IMR-90 (cell line): ENCODE measurements at regions not wholly inside any gene's neighbourhood (a gene's known extent, or its start where the extent isn't known, plus 50 kb on each side); places are given as distances from the start of the nearest gene placed in this dataset.

Experiments
- ATAC-seq: fragments of 200-7000 bp; cut with Tn5 transposase; 2 replicates; pipeline ENCODE4 v1.9.1; 2020; ENCODE audit warnings: low read depth, mild to moderate bottlenecking, moderate library complexity
- BruUV-seq: library from RNA; stranded (reverse); fragments of 400-500 nt; replicated peaks from 2 replicates; lab custom pipeline; 2021; lab: Mats Ljungman, UMichigan
- CTCF ChIA-PET: fragments of 300-600 bp; formaldehyde crosslinking; extraction: SDS; loops from one replicate; lab custom pipeline; 2021; ENCODE audit warnings: antibody characterized with exemption; lab: Yijun Ruan, JAX
- POLR2A ChIA-PET: fragments of 300-600 bp; sonication (Branson Sonifier 250); formaldehyde crosslinking; loops from one replicate; lab custom pipeline; 2022; ENCODE audit warnings: antibody characterized with exemption; ENCODE audit not compliant: unreplicated experiment; lab: Charles Lee
- DNase-seq: peaks from one replicate; pipeline ENCODE4 v3.0.0; 2013
- H2AFZ ChIP-seq: replicated peaks from 2 replicates; pipeline ENCODE3; 2013; ENCODE audit warnings: low read length, mild to moderate bottlenecking; ENCODE audit not compliant: poor library complexity
- H2AK5ac ChIP-seq: 2 replicates; pipeline ENCODE4 v1.6.1; 2013; ENCODE audit warnings: low read depth, low read length, inconsistent platforms
- H2AK9ac ChIP-seq: replicated peaks from 2 replicates; pipeline ENCODE3; 2013; ENCODE audit warnings: mild to moderate bottlenecking, low read depth, low read length, moderate library complexity; ENCODE audit not compliant: poor library complexity
- H2BK120ac ChIP-seq: 2 replicates; pipeline ENCODE4 v1.6.1; 2013; ENCODE audit warnings: low read depth, low read length, inconsistent platforms
- H2BK15ac ChIP-seq: 3 replicates; pipeline ENCODE4 v1.6.1; 2013; ENCODE audit warnings: low read depth, low read length, inconsistent platforms
- H2BK20ac ChIP-seq: 2 replicates; pipeline ENCODE4 v1.6.1; 2013; ENCODE audit warnings: low read depth, mild to moderate bottlenecking, inconsistent platforms, low read length, moderate library complexity
- H2BK5ac ChIP-seq: 2 replicates; pipeline ENCODE4 v1.6.1; 2013; ENCODE audit warnings: mild to moderate bottlenecking, low read depth, low read length, inconsistent platforms; ENCODE audit not compliant: poor library complexity, severe bottlenecking
- H3K14ac ChIP-seq: replicated peaks from 2 replicates; pipeline ENCODE4 v1.6.1; 2013; ENCODE audit warnings: low read depth, low read length, inconsistent platforms
- H3K18ac ChIP-seq: 2 replicates; pipeline ENCODE4 v1.6.1; 2013; ENCODE audit warnings: low read depth, low read length, control low read depth
- H3K23ac ChIP-seq: 2 replicates; pipeline ENCODE4 v1.6.1; 2013; ENCODE audit warnings: low read depth, low read length, inconsistent platforms
- H3K27ac ChIP-seq: 2 replicates; pipeline ENCODE4 v1.5.1; 2013; ENCODE audit warnings: mild to moderate bottlenecking, control low read depth, low read length; ENCODE audit not compliant: insufficient read depth
- H3K27me3 ChIP-seq: 2 replicates; pipeline ENCODE4 v1.6.1; 2013; ENCODE audit warnings: low read length; ENCODE audit not compliant: control insufficient read depth, insufficient read depth
- H3K36me3 ChIP-seq: 2 replicates; pipeline ENCODE4 v1.6.1; 2013; ENCODE audit warnings: low read length, mixed read lengths; ENCODE audit not compliant: control insufficient read depth, insufficient read depth
- H3K4ac ChIP-seq: 2 replicates; pipeline ENCODE4 v1.6.1; 2013; ENCODE audit warnings: low read depth, low read length, inconsistent platforms
- H3K4me1 ChIP-seq: 2 replicates; pipeline ENCODE4 v1.6.1; 2013; ENCODE audit warnings: low read length, mixed read lengths; ENCODE audit not compliant: control insufficient read depth, insufficient read depth
- H3K4me2 ChIP-seq: 2 replicates; pipeline ENCODE4 v1.6.1; 2013; ENCODE audit warnings: low read depth, mild to moderate bottlenecking, control low read depth, low read length, moderate library complexity
- H3K4me3 ChIP-seq: 2 replicates; pipeline ENCODE4 v1.5.1; 2013; ENCODE audit warnings: low read depth, mild to moderate bottlenecking, control low read depth, low read length, moderate library complexity; ENCODE audit not compliant: insufficient read depth
- H3K56ac ChIP-seq: 2 replicates; pipeline ENCODE4 v1.6.1; 2013; ENCODE audit warnings: low read length, inconsistent platforms; ENCODE audit not compliant: insufficient read depth; ENCODE audit errors: extremely low read depth
- H3K79me1 ChIP-seq, 2 experiments: 2 replicates each; pipeline ENCODE4 v1.6.1; 2013; ENCODE audit warnings: low read length in 2 of 2, inconsistent platforms in 1 of 2, low read depth in 1 of 2
- H3K9ac ChIP-seq: 2 replicates; pipeline ENCODE4 v1.6.1; 2013; ENCODE audit warnings: low read depth, low read length, control low read depth
- H3K9me1 ChIP-seq: 2 replicates; pipeline ENCODE4 v1.6.1; 2013; ENCODE audit warnings: low read length, inconsistent platforms; ENCODE audit not compliant: insufficient read depth
- H3K9me3 ChIP-seq: 2 replicates; pipeline ENCODE4 v1.6.1; 2013; ENCODE audit warnings: low read length; ENCODE audit not compliant: control insufficient read depth, insufficient read depth
- H4K20me1 ChIP-seq: 2 replicates; pipeline ENCODE4 v1.6.1; 2013; ENCODE audit warnings: low read length, inconsistent platforms; ENCODE audit not compliant: insufficient read depth
- H4K5ac ChIP-seq: 2 replicates; pipeline ENCODE4 v1.6.1; 2013; ENCODE audit warnings: mild to moderate bottlenecking, low read depth, low read length, control low read depth
- H4K8ac ChIP-seq, 2 experiments: 2 replicates each; pipeline ENCODE4 v1.6.1; 2013; ENCODE audit warnings: low read depth in 2 of 2, low read length in 2 of 2, control low read depth in 1 of 2, inconsistent platforms in 1 of 2
- H4K91ac ChIP-seq: 2 replicates; pipeline ENCODE4 v1.6.1; 2013; ENCODE audit warnings: low read depth, low read length, inconsistent platforms; ENCODE audit not compliant: insufficient read depth
- FOS ChIP-seq: fragments of 150-350 bp; IDR thresholded peaks from 2 replicates; pipeline ENCODE4 v1.6.1; 2016; ENCODE audit warnings: low read depth, low read length
- MXI1 ChIP-seq: IDR thresholded peaks from 2 replicates; pipeline ENCODE4 v1.6.1; 2012; ENCODE audit warnings: low read depth, mild to moderate bottlenecking, low read length, moderate library complexity, borderline replicate concordance
- WGBS, 2 experiments: methylation state at CpG; one replicate each; pipeline versions ENCODE4 v1.1.5 to v1.1.7; 2013; ENCODE audit warnings: missing lambda C conversion rate in 2 of 2; ENCODE audit not compliant: insufficient read length in 1 of 2; ENCODE audit errors: extremely low coverage in 2 of 2; 5-methylcytosine and 5-hydroxymethylcytosine counted together
- dilution Hi-C: fragments of 300-500 bp; cut with HindIII; formaldehyde crosslinking; loops from one replicate; pipeline ENCODE4 v1.14.3; 2018; ENCODE audit warnings: low sequenced_read_pairs; ENCODE audit not compliant: unreplicated experiment
- in situ Hi-C: fragments of 300-500 bp; cut with MboI; formaldehyde crosslinking; loops from 3 replicates; pipeline ENCODE4 v1.14.3; 2019; ENCODE audit warnings: low sequenced_read_pairs, inconsistent platforms, mixed read lengths
- intact Hi-C: fragments of 100-400 bp; cut with micrococcal nuclease; formaldehyde crosslinking; loops from 2 replicates; pipeline ENCODE4 v1.10.0; 2022

- Histone ChIP-seq H2AFZ (no peak overlapping the region), H3K9ac (no peak overlapping the region), H3K14ac (no peak overlapping the region), H2BK5ac (no peak overlapping the region), H2AK9ac (no peak overlapping the region), H3K56ac (no peak overlapping the region), H3K4ac (no peak overlapping the region), H4K5ac (no peak overlapping the region), H2BK15ac (no peak overlapping the region), H3K9me1 (no peaks in the 10 kb centered on the region), H3K18ac (no peak overlapping the region), H2BK120ac (no peak overlapping the region), H3K4me1 (no peaks in the 10 kb centered on the region), H3K27me3 (no peaks in the 10 kb centered on the region), H4K20me1 (no peaks in the 10 kb centered on the region), H3K4me3 (no peak overlapping the region), H3K23ac (no peak overlapping the region), H4K8ac (no peak overlapping the region), H2AK5ac (no peak overlapping the region), H2BK20ac (no peak overlapping the region), H4K91ac (no peak overlapping the region), H3K36me3 (no peaks in the 10 kb centered on the region), H3K27ac (no peak overlapping the region), H3K9me3 (no peaks in the 10 kb centered on the region), H3K4me2 (no peak overlapping the region), H3K79me1 (no peaks in the 10 kb centered on the region)
- ATAC-seq (no peak), DNase-seq (no peak)
- BruUV-seq, result no TSS peak
- no peak for TF ChIP-seq MXI1
- no peak for TF ChIP-seq FOS
- intact Hi-C loops (no loop called here), in situ Hi-C loops (no loop called here), dilution Hi-C loops (no loop called here)
- ChIA-PET POLR2A (no interaction called here), CTCF (no interaction called here)
- WGBS, 2 experiments, result 81% methylated on average over 2 of the region's 4 CpGs; no CpG with 5 or more reads in 1 of the 2 experiments
Measured at GRCh38 chr7:81120803-81121202, 202.0 kb upstream of the SEMA3C start.
